HCEC 1CT (cell line): ENCODE measurements at regions not wholly inside any gene's neighbourhood (a gene's known extent, or its start where the extent isn't known, plus 50 kb on each side); places are given as distances from the start of the nearest gene placed in this dataset.
"Not testable (repeated sequence)": the region's sequence is repeated elsewhere in the genome, so short reads cannot be mapped to it uniquely, and the experiment has no call there.

ENCODE experiments used
- DNase-seq: peaks from one replicate; pipeline ENCODE4 v3.0.0-alpha.2; 2017

DNA sequence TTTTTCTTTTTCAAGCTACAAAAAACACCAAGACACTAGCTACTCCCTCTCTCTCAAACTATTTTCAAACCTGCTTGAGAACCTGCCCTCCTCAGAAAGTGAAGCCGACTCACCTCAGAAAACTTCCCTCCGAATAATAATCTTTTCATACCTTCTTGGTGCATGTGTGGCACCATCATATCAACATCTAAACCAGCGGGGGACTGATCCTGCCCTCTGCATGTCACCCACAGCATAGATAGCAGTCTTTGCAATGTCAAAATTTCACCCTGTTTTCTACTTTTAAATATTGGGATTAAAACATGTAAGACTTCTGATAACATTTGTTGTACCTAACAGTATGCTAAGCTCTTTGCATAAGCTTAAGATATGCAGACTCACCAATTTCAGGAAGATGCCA lies 1260.3 kb downstream of the PLA2G4A start:
- no peak for DNase-seq

DNA sequence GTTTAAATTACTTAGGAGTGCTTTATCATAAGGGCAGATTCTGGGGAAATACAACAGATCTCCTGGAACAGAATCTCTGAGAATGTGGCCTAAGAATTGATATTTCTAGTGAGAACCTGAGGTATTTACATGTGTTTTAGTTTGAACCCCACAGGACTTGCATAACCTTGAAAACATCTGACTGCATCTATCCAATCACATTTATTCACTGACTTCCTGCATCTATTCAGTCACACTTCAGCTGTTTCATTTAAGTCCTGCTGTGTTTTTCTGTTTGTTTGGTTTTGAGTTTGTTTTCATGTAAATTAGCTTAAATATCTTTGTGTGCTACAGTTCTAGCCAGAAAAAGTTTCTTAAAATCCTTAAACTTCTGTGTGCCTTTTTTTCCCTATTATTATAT lies 1260.7 kb downstream of the PLA2G4A start:
- peak; percentile 16 for DNase-seq

DNA sequence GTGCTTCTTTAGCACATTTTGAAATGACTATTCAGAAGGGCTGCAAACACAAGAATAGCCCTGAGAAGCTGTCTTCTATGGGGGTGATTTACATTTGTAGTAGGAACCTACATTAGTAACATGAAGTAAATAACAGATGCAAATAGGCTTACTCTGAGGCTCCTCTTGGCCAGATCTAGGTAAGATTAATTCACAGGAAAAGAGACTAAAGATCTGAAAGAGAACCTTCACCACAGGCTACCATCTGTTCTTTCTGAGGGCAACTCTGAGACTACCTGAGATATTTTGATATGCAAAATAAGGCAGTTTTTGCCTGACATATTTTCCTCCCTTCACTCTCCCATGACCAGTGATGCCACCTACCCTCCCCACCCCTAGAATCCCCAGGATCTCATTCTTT lies 1267.8 kb downstream of the PLA2G4A start:
- no peak for DNase-seq

DNA sequence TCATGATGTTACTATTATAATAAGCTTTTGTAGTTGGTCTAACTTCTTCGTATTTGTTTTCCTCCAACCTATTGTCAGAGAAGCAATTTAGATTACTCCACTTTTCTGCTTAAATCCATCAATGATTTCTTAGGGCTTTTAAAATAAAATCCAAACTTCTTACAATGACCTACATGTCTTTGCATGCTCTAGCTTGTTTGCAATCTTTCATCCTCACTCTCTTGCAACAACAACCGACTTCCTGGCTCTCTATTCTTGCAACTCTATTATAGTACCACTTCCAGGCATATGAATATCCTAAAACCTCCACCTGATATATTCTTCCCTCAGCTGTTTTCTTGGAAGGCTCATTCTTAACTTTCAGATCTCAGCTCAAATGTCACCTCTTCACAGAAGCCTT lies 1288.7 kb downstream of the PLA2G4A start:
- DNase-seq: no peak

DNA sequence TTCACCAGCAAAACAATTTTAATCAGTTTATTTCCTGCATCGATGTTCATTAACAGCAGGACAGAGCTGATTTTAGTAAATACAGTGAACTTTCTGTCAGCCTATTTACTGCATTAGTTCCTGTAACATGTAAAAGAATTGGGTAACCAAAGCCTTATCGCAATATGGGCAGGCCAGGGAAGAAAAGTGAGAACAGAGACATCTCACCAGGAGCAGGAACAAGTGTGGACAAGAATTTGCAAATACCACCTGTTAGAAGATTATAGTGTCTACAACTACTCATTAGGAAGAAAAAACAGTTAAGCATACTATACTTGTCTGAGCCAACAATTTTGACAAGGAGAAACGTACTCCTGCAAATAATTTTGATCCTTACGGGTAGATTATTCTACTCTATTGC lies 1293.9 kb downstream of the PLA2G4A start:
- DNase-seq: no peak

DNA sequence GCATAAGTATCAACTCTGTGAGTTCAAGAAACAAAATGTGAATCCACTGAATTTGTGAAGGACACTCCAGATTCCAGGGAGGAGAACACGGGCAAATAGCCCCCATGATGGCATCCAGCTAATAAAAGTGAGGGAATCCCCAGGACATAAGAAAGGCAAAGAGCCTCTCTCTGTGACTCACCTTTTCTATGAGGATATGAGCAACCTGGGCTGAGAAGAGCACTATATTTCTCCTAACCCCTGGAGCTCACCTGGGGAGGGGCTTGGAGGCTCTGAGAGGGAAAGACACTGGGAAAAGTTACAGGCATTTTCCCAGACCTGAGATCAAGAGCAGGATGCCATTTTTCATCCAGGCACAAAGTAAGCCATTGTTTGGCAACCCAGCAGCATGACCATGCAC lies 1298.8 kb downstream of the PLA2G4A start:
- no peak for DNase-seq

DNA sequence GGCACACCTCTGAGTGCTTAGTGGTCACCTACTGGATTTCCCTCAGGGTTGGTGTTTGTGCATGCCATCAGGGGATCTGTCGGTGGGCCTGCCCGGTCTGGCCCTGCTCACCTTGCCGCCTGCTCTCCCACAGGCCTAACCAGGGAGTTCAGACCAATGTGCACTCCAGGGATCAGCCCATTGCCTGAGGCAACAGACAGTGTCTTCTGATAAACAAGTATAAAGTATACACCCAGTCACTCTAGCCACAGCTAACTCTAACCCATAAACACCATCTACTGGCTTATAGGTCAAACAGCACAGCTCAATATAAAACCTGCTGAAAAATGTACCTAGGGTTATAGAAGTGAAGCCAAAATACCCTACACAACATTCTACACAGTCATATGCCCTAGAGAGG lies 1300.0 kb downstream of the PLA2G4A start:
- DNase-seq: peak; percentile 32

DNA sequence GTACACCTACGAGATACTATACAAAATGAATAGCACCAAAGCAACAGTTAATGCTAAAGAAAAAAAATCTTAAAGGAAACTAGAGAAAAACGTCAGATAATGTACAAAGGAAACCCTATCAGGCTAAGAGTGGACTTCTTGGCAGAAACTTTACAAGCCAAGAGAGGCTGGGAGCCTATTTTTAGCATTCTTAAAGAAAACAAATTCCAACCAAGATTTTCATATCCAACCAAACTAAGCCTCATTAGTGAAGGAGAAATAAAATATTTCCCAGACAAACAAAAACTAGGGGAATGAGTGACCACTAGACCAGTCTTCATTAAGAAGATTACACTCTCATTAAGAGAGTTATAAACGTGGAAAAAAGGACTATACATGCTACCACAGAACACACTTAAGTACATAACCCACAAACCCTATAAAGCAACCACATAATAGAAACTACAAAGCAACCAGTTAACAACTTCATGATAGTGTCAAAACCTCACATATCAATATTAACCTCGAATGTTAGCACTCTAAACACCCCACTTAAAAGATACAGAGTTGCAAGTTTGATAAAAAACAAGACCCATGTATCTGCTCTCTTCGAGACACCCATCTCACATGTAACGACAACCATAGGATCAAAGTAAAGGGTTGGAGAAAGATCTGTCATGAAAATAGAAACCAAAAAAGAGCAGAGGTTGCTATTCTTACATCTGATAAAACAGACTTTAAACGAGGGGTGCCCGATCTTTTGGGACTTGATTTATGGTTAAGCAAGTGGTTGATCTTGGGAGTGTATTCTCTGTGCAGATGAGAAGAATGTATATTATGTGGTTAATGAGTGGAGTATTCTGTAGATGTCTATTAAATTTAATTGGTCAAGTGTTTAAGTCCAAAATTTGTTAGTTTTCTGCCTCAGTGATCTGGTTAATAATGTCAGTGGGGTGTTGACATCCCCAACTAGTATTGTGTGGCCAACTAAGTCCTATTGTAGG lies 1301.4 kb downstream of the PLA2G4A start:
- no peak for DNase-seq

DNA sequence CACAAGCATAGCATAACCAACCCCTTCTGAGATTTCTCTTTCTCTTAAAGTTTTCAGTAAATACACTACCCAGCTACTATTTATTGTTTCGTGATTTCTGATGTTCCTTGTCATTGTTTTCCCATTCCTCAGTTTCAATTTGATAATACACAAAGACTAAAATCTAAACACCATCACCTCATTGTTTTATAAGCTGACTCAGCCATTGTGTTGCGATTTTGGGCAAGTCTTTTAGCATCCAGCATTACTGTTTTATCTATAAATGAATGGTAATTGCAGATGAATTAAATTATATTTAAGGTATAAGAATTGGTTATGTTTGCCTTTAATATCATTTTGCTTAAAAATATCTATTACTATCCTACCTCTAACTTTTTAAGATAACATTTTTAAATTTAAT lies 1308.5 kb downstream of the PLA2G4A start:
- no peak for DNase-seq

DNA sequence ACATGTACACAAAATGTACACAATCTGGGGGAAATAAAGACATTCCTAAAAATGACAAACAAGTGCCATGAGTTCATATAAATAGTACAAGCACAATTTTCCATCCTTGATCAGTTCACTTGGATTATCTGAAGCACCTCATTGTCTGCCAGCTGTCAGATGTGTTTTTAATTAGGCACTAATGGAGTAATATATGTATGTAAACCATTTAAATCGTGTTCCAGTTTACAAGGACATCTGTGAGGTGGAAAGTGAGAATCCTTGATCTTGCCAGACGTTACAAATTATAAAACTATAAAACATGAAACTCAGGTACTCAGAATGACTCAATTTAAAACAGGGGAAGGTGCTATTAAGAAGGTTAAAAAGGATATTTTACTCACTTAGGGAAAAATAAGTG lies 1312.2 kb downstream of the PLA2G4A start:
- no peak for DNase-seq

DNA sequence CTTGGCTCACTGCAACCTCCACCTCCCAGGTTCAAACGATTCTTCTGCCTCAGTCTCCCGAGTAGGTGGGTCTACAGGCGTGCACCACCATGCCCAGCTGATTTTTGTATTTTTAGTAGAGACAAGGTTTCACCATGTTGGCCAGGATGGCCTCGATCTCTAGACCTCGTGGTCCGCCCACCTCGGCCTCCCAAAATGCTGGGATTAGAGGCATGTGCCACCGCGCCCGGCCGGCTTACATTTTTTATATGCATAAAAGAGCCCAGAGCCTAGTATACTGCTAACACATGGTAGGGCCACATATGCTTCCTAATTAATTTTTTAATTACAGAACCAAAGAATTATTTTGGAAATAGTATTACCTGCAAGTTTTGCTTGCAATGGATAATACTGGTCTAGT lies 1325.4 kb downstream of the PLA2G4A start:
- DNase-seq: no peak

DNA sequence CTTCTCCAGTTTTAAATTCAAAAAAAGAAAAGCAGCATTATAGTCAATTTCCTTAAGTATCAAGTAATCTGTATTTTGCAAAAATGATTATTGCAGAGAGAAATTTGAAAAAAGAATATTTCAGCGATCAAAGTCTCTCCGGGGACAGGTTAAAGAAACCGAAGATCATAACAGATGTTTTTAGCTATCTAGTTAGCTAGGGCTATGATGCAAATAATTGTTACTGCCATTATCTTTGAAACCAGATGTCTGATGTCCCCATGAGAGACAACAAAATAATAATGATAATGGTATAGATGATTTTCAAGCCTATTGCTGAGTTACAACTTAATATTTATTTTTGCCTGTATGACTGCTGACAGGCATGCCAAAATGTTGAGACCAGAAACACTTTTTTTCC lies 1326.0 kb downstream of the PLA2G4A start:
- DNase-seq: no peak

DNA sequence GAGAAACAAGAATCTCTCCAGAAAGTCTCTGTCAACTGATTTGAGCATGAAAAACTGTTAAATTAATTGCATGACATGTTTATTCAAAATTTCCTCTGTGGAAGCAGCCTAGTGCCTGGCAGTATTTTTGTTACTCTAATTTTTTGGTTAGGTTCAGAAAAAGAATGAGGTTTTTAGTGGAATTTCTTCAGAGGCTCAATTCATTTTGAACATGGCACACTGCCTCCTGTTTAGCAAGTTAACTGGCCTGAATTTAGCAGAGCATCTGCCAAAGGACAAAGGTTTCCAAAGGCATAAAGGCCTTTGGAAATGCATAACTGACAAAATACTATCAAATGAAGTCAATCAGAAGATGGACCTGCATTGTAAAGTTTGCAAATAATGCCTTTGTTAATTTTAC lies 1326.5 kb downstream of the PLA2G4A start:
- no peak for DNase-seq

DNA sequence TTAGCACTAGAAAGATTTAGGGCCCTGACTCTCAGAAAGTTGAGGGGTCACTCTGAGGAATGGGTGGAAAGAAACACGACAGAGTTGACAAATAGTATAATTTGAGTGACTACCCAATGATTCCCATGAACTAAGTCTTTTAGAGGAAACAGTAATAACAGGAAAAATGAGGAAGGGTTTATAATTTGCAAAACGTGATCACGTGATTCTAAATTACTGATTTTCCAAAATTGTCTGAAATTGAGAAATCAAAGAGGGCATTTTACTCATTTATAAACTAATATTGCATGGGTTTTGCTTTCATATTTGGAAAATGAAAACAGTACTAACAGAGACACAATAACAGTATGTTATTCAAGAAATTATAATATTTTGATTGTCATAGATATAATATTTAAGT lies 1335.7 kb downstream of the PLA2G4A start:
- no peak for DNase-seq

DNA sequence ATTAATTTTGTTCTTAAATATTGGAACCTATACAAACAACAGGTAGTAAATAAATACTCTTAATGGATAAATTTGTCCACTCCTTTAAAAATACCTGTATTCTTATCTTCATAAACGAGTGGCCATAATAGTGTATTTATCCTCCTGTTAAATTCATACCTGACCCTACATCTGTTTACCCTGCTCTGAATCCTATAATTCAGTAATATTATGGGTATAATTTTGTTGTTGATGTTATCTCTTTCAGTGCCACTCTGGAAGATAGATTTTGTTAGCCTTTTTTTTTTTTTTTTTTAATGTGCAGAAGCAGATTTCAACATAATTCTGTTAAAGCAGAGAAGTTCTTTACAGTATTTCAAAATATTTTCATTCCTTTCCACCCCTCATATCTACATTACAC lies 1337.9 kb downstream of the PLA2G4A start:
- DNase-seq: no peak

DNA sequence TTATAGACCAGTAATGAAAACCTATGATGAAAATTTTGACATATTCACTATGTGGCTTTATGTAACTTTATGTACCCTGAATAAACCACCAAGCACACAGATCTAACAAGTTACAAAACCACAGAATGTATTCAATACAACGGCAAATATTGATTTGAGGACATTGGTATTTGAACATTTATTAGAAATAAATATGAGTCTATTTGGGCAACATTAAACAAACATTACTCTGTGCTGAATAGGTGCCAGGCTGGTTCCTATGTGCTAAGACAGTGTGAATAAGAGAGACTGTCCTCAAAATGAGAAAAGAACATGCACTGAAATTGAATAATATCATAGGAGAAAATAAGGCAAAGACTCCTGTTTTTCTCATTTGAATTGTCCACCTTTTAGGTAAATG lies 1341.2 kb downstream of the PLA2G4A start:
- no peak for DNase-seq

DNA sequence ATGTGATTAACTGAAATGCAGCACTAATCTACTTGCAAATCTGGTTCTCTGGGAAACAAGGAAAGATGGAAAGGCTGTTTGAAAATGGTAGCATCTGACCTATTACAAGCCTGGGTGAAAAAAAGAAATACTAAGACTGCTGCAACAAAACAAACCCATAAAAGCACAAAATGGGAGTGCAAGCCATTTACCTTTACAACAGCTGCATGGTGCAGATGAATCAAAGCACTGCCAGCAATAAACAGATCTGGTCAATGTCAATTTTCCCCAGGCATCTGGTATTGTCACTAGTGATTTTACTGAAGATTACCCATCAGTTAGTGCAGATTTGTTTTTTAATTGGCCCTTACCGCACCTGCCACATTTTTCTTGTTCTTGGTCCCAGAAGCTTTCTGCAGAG lies 1341.7 kb downstream of the PLA2G4A start:
- no peak for DNase-seq

DNA sequence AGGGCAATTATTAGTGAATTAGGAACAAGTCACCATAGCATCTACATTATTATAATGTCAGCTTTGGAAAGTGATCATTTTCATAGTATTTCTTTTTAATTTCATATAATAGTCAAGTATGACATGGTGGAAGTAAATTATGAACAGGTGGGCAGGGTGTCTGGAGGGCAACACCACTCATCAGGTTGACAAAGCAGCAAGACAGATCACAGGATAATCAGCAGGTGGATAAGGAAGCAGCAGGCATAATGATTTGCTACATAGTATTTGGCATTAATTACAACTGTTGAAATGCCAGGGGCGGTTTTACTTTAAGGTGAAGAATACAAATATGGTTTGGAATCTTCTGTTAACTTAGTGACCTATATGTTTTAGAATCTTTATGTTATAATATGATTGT lies 1342.2 kb downstream of the PLA2G4A start:
- no peak for DNase-seq

DNA sequence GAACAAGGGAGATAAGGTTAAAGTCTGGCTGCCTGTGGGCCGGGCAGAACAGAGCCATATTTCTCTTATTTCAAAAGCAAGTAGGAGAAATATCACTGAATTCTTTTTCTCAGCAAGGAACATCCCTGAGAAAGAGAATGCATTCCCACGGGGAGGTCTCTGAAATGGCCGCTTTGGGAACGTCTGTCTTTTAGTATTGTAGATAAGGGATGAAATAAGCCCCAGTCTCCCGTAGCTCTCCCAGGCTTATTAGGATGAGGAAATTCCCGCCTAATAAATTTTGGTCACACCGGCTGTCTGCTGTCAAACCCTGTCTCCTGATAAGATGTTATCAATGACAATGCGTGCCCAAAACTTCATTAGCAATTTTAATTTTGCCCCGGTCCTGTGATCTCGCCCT lies 1353.3 kb downstream of the PLA2G4A start:
- DNase-seq: not testable (repeated sequence)

DNA sequence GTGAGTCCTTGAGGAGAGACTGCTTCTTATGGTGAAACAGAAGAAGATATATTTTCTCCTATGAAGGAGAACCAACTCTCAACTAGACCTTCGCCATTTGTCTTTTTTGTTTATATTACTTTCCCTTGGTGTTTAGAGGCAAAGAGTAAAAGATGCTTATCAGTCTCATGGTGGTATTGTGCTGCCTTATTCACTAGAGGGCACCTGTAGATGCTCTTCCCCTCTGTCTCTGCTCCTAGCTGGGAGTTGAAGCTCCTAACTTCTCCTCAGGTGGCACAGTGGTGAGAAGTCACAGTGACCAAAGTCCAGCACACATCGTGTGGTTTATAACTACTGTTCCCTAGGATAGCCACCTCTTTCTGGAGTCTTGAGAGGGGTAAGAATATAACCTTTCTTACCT lies 1359.6 kb downstream of the PLA2G4A start:
- DNase-seq: peak; percentile 12

DNA sequence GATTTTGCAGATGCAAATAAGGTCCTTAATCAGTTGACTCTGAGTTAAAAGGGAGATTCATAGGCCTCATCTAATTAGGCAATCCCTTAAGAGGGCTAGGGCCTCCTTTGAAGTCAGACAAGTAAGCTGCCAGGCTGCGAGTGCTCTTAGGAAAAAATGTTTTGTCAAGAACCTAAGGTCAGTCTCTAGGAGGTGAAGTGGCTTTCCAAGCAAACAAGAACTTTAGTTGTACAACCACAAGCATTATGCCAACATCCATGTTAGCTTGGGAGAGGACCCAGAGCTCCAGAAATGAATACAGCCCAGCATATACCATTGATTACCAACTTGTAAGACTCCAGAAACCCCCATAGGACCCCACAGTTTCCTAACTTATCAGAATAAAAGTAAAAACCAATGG lies 1366.2 kb downstream of the PLA2G4A start:
- DNase-seq: no peak

DNA sequence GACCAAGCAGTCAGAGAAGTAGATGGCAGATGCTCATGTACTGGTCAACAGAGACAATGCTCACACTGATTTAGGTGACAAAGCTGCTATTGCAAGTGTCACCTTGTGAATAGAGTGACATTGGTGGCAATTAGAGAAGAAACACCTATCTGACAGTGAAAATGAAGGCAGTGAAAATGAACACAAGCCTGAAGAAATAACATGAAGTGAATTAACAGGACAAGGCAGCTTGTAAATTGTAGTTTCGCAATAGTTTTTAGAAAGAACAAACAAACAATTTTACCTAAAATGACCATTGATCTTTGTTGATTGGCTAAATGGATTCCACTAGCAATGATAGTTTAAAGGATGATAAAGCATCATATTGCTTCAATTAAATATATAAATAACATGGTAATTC lies 1389.5 kb downstream of the PLA2G4A start:
- DNase-seq: no peak

DNA sequence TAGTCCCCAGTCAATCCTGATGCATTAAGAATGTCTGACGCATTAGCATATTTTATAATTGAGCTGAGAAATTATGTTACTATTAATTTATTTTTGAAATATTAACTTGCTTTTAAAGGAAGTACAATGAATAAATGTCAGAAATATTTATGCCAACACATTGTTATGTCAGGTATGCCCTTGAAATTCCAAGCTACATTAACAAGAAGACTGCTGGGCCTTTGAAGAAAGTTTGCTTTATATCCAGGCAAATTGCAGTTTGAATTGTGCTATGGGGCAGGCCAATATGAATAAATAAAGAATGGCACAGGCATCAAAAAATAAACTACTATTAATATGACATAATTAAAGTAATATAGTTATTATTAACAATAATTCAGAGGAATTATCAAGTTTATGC lies 1391.3 kb downstream of the PLA2G4A start:
- DNase-seq: no peak

DNA sequence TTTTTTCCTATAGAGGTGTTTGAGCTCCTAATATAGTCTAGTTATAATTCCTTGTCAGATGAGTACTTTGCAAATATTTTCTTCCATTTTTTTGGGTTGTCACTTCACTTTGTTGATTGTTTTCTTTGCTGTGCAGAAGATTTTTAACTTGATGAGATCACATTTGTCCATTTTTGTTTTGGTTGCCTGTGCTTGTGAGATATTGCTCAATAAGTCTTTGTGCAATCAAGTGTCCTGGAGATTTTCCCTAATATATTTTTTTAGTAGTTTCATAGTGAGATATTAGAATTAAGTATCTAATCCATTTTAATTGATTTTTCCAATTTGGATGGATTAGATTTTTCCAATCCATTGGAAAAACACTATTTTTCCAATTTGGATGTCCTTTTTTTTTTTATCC lies 1395.5 kb downstream of the PLA2G4A start:
- DNase-seq: no peak

DNA sequence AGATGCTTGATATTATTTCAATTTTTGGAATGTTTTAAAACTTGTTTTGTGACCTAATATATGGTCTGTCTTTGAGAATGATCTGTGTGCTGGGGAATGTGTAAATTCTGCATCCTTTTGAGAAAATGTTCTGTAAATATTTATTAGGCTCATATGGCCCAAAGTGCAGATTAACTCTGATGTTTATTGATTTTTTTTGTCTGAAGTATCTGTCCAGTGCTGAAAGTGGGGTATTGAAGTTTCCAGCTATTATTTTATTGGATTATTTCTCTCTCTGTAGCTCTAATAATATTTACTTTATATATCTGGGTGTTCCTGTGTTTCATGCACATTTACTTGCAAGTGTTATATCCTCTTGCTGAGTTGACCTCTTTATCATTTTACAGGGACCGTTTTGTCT lies 1397.2 kb downstream of the PLA2G4A start:
- no peak for DNase-seq
